K562 (cell line): ENCODE measurements at regions not wholly inside any gene's neighbourhood (a gene's known extent, or its start where the extent isn't known, plus 50 kb on each side); places are given as distances from the start of the nearest gene placed in this dataset.

ENCODE experiments used
- ARNT ChIP-seq, 2 experiments: fragments of 450-650 bp; IDR thresholded peaks; 2 replicates each; pipeline ENCODE4 v1.6.1; 2016; ENCODE audit warnings: mild to moderate bottlenecking in 1 of 2
- KLF1 ChIP-seq: fragments of 450-650 bp; IDR thresholded peaks from 2 replicates; pipeline ENCODE4 v1.6.1; 2016; ENCODE audit warnings: missing genetic modification characterization, missing compliant biosample characterization
- MAZ ChIP-seq, 2 experiments: fragments of 450-650 bp in 1 of 2; sonication (generic) in 1 of 2; formaldehyde crosslinking; IDR thresholded peaks in 1 of 2; conservative IDR thresholded peaks in 1 of 2; 2 replicates each; pipeline versions ENCODE4 v1.4.0 to v1.5.0; 2020; ENCODE audit warnings: mild to moderate bottlenecking in 1 of 2, missing genetic modification reagents in 1 of 2
- RAD21 ChIP-seq, 2 experiments: fragments of 250-450 bp in 1 of 2; fragments of 450-650 bp in 1 of 2; sonication (Bioruptor Pico) in 1 of 2; formaldehyde crosslinking in 1 of 2; IDR thresholded peaks in 1 of 2; conservative IDR thresholded peaks in 1 of 2; 2 replicates each; pipeline versions ENCODE4 v1.4.0 to v1.8.0; 2020 to 2022; ENCODE audit warnings: mild to moderate bottlenecking in 2 of 2, moderate library complexity in 1 of 2

GRCh38 chr1:81547912-81548303, 252.8 kb upstream of the ADGRL2 start:
- TF ChIP-seq KLF1 (tag) = no peak
- TF ChIP-seq MAZ (CRISPR knock-in tag; conservative IDR thresholded peaks at IDR 0.05 in 1 of 2, IDR thresholded peaks at IDR 0.05 in 1 of 2) = no peak
- TF ChIP-seq ARNT (IDR thresholded peaks at IDR 0.05) = no peak
- no peak for TF ChIP-seq RAD21 (CRISPR knock-in tag; conservative IDR thresholded peaks at IDR 0.05 in 1 of 2, IDR thresholded peaks at IDR 0.05 in 1 of 2)
